ENCODE measurements at regions not wholly inside any gene's neighbourhood (a gene's known extent, or its start where the extent isn't known, plus 50 kb on each side); places are given as distances from the start of the nearest gene placed in this dataset.

DNA sequence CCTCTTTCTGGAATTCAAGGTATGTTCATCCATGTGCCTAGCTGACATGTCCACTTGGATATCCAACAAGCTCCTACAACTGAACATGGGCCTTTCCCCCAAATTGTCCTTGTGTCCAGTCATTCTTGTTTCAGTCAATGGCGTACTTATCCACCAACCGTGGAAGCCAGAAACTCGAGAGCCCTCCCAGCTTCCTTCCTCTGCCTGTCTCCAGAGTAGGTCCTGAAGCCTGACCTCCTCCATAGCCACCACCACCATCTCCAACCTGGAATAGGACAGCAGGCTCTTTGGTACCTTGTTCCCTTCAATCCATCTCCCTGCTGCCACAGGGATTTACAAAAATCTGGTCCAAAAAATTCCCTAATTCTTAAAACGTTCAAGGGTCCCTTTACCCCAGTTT, 305.1 kb downstream of the RPS24 start:
- TF ChIP-seq SP1 (IDR thresholded peaks at IDR 0.05) = no peak
- no peak for TF ChIP-seq SUZ12 (IDR thresholded peaks at IDR 0.05)
- TF ChIP-seq BHLHE40 (IDR thresholded peaks at IDR 0.05; ENCODE audit: borderline replicate concordance) = no peak
- no peak for TF ChIP-seq ARNT (IDR thresholded peaks at IDR 0.05)

Data from HEK293T (cell line).